Smooth muscle cell (in vitro differentiated cells): ENCODE measurements at regions not wholly inside any gene's neighbourhood (a gene's known extent, or its start where the extent isn't known, plus 50 kb on each side); places are given as distances from the start of the nearest gene placed in this dataset.

Source experiments
- DNase-seq: peaks from one replicate; lab custom pipeline; 2025; ENCODE audit not compliant: unreplicated experiment; lab: John Stamatoyannopoulos, UW
- H2AFZ ChIP-seq: fragments of 200-600 bp; sonication (generic); 2 replicates; pipeline ENCODE4 v1.6.0; 2016; ENCODE audit warnings: antibody characterized with exemption, low read depth, mild to moderate bottlenecking
- H3F3A ChIP-seq: fragments of 200-600 bp; sonication (generic); 2 replicates; pipeline ENCODE4 v1.6.0; 2017; ENCODE audit warnings: antibody characterized with exemption, low read depth
- H3K27ac ChIP-seq: fragments of 200-600 bp; sonication (generic); 2 replicates; pipeline ENCODE4 v1.5.1; 2016; ENCODE audit warnings: low read depth, mild to moderate bottlenecking
- H3K27me3 ChIP-seq: fragments of 200-600 bp; sonication (generic); 2 replicates; pipeline ENCODE4 v1.6.1; 2016; ENCODE audit warnings: low read depth, mild to moderate bottlenecking
- H3K36me3 ChIP-seq: fragments of 200-600 bp; sonication (generic); 2 replicates; pipeline ENCODE4 v1.5.1; 2016; ENCODE audit warnings: low read depth
- H3K4me1 ChIP-seq: fragments of 200-600 bp; sonication (generic); 2 replicates; pipeline ENCODE4 v1.5.1; 2016; ENCODE audit warnings: low read depth
- H3K4me2 ChIP-seq: fragments of 200-600 bp; sonication (generic); 2 replicates; pipeline ENCODE4 v1.6.0; 2016; ENCODE audit warnings: mild to moderate bottlenecking
- H3K4me3 ChIP-seq: fragments of 200-600 bp; sonication (generic); 2 replicates; pipeline ENCODE4 v1.5.1; 2016; ENCODE audit warnings: mild to moderate bottlenecking
- H3K79me2 ChIP-seq: fragments of 200-600 bp; sonication (generic); 2 replicates; pipeline ENCODE4 v1.6.0; 2016; ENCODE audit warnings: low read depth, mild to moderate bottlenecking
- H3K9ac ChIP-seq: fragments of 200-600 bp; sonication (generic); 2 replicates; pipeline ENCODE4 v1.6.0; 2016; ENCODE audit warnings: low read depth
- H3K9me3 ChIP-seq: fragments of 200-600 bp; sonication (generic); replicated peaks from 2 replicates; pipeline ENCODE4 v1.5.1; 2016; ENCODE audit warnings: low read depth
- H4K20me1 ChIP-seq: fragments of 200-600 bp; sonication (generic); 2 replicates; pipeline ENCODE4 v1.6.0; 2016; ENCODE audit warnings: low read depth
- CTCF ChIP-seq: fragments of 200-600 bp; sonication (generic); IDR thresholded peaks from 2 replicates; pipeline ENCODE4 v1.5.1; 2017; ENCODE audit warnings: borderline replicate concordance, mild to moderate bottlenecking, antibody characterized with exemption; ENCODE audit not compliant: insufficient read depth, poor library complexity, severe bottlenecking
- WGBS: methylation state at CpG from one replicate; pipeline ENCODE4 v1.1.7; 2016; ENCODE audit warnings: low lambda C conversion rate; 5-methylcytosine and 5-hydroxymethylcytosine counted together

GRCh38 chr3:23754215-23754614, 51.5 kb upstream of the UBE2E1 start:
- no peaks in the 10 kb centered on the region for H3K9me3 ChIP-seq
- no peak overlapping the region for H3K9ac ChIP-seq
- no peaks in the 10 kb centered on the region for H4K20me1 ChIP-seq
- no peak for TF ChIP-seq CTCF
- DNase-seq: no peak
- no peak overlapping the region for H2AFZ ChIP-seq
- H3K79me2 ChIP-seq: no peaks in the 10 kb centered on the region
- H3K4me2 ChIP-seq: no peak overlapping the region
- H3K27ac ChIP-seq: no peak overlapping the region
- H3F3A ChIP-seq: no peaks in the 10 kb centered on the region
- no peak overlapping the region for H3K4me3 ChIP-seq
- WGBS: 88% methylated on average over 4 of the region's 4 CpGs
- H3K36me3 ChIP-seq: no peaks in the 10 kb centered on the region
- no peaks in the 10 kb centered on the region for H3K27me3 ChIP-seq
- H3K4me1 ChIP-seq: peaks cover 12% of the 10 kb centered on the region
